ENCODE measurements at regions not wholly inside any gene's neighbourhood (a gene's known extent, or its start where the extent isn't known, plus 50 kb on each side); places are given as distances from the start of the nearest gene placed in this dataset.

- CTCF ChIA-PET: no interaction called here
- TF ChIP-seq, protein P1, sequence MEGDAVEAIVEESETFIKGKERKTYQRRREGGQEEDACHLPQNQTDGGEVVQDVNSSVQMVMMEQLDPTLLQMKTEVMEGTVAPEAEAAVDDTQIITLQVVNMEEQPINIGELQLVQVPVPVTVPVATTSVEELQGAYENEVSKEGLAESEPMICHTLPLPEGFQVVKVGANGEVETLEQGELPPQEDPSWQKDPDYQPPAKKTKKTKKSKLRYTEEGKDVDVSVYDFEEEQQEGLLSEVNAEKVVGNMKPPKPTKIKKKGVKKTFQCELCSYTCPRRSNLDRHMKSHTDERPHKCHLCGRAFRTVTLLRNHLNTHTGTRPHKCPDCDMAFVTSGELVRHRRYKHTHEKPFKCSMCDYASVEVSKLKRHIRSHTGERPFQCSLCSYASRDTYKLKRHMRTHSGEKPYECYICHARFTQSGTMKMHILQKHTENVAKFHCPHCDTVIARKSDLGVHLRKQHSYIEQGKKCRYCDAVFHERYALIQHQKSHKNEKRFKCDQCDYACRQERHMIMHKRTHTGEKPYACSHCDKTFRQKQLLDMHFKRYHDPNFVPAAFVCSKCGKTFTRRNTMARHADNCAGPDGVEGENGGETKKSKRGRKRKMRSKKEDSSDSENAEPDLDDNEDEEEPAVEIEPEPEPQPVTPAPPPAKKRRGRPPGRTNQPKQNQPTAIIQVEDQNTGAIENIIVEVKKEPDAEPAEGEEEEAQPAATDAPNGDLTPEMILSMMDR (IDR thresholded peaks at IDR 0.05; ENCODE audit: low read depth, low read length): no peak
- Histone ChIP-seq H3K4me3 (ENCODE audit: low read depth, low read length) (no peak overlapping the region), H3K27me3 (ENCODE audit: control insufficient read depth, insufficient read depth, low read length) (no peaks in the 10 kb centered on the region), H3K27ac (ENCODE audit: low read depth, low read length) (no peak overlapping the region), H3K9me3 (ENCODE audit: control insufficient read depth, insufficient read depth, low read length) (peaks cover 22% of the 10 kb centered on the region)
- DNase-seq (ENCODE audit: low read depth, low spot score): no peak
- POLR2A ChIA-PET: no interaction called here
These were observed 123.4 kb upstream of the ANO1 start for GRCh38 chr11:69954756-69955155.

DNA sequence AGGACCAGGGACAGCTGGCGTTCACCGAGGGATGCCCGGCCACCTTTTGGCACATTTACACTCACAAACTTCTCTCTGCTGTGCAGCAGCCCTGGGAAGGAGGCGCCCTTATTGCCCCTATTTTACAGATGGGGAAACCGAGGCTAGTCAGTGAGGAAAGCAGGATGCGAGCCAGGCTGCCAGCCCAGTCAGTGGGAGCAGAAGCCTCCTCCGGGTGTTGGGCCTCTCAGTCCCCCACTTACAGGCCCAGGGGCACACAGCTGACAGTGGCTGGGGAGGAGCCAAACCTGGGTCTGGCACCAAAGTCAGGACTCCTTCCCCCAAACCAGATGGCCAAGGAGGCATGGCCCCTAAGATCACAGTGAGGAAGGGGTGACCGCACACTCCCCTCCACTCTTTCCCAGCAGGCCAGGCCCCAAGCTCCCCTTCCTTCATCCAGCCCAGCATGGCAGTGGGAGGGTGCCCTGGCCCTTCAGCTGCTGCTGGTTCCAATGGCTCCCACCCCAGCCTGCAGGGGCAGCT, 121.4 kb upstream of the ANO1 start:
- no peak overlapping the region for H3K4me3 ChIP-seq (ENCODE audit: low read depth, low read length)
- POLR2A ChIA-PET: interaction anchor here (0.9 to 1.2 kb wide), 5 partner anchors 10 to 111 kb away, joined by 3 to 8 read pairs (median 4); no protein-coding TSS in a partner anchor
- TF ChIP-seq, protein P1 (IDR thresholded peaks at IDR 0.05; ENCODE audit: low read depth, low read length): no peak
- H3K27ac ChIP-seq (ENCODE audit: low read depth, low read length): peak overlapping the region; percentile 21
- no peaks in the 10 kb centered on the region for H3K27me3 ChIP-seq (ENCODE audit: control insufficient read depth, insufficient read depth, low read length)
- no peak for DNase-seq (ENCODE audit: low read depth, low spot score)
- H3K9me3 ChIP-seq (ENCODE audit: control insufficient read depth, insufficient read depth, low read length): peaks cover 14% of the 10 kb centered on the region
- CTCF ChIA-PET: interaction anchor here (1.1 kb wide), 1 partner anchor 38 kb away, joined by 3 read pairs; no protein-coding TSS in a partner anchor

- TF ChIP-seq, protein P1 (IDR thresholded peaks at IDR 0.05; ENCODE audit: low read depth, low read length): no peak
- peak overlapping the region; percentile 48 for H3K27ac ChIP-seq (ENCODE audit: low read depth, low read length)
- peaks cover 21% of the 10 kb centered on the region for H3K9me3 ChIP-seq (ENCODE audit: control insufficient read depth, insufficient read depth, low read length)
- ChIA-PET POLR2A (interaction anchor here (1.2 kb wide), 1 partner anchor 9 kb away, joined by 3 read pairs; no protein-coding TSS in a partner anchor), CTCF (interaction anchor here (1.5 kb wide), 1 partner anchor 39 kb away, joined by 4 read pairs; no protein-coding TSS in a partner anchor)
- no peaks in the 10 kb centered on the region for H3K27me3 ChIP-seq (ENCODE audit: control insufficient read depth, insufficient read depth, low read length)
- no peak for DNase-seq (ENCODE audit: low read depth, low spot score)
- H3K4me3 ChIP-seq (ENCODE audit: low read depth, low read length): no peak overlapping the region
These were observed 120.3 kb upstream of the ANO1 start for GRCh38 chr11:69957849-69958248.

GRCh38 chr11:69958308-69958707, 119.8 kb upstream of the ANO1 start:
- ChIA-PET CTCF (interaction anchor here (1.5 kb wide), 1 partner anchor 40 kb away, joined by 4 read pairs; no protein-coding TSS in a partner anchor), POLR2A (interaction anchor here (0.7 to 1.2 kb wide), 2 partner anchors 8 to 47 kb away, joined by 3 read pairs; no protein-coding TSS in a partner anchor)
- H3K27ac ChIP-seq (ENCODE audit: low read depth, low read length): peak overlapping the region; percentile 59
- DNase-seq (ENCODE audit: low read depth, low spot score): peak; percentile 55
- H3K27me3 ChIP-seq (ENCODE audit: control insufficient read depth, insufficient read depth, low read length): no peaks in the 10 kb centered on the region
- no peak overlapping the region for H3K4me3 ChIP-seq (ENCODE audit: low read depth, low read length)
- TF ChIP-seq, protein P1 (IDR thresholded peaks at IDR 0.05; ENCODE audit: low read depth, low read length): no peak
- peaks cover 21% of the 10 kb centered on the region for H3K9me3 ChIP-seq (ENCODE audit: control insufficient read depth, insufficient read depth, low read length)

- ChIA-PET CTCF (interaction anchor here (0.7 to 1.5 kb wide), 2 partner anchors 10 to 41 kb away, joined by 3 to 4 read pairs; no protein-coding TSS in a partner anchor), POLR2A (no interaction called here)
- H3K4me3 ChIP-seq (ENCODE audit: low read depth, low read length): no peak overlapping the region
- no peaks in the 10 kb centered on the region for H3K27me3 ChIP-seq (ENCODE audit: control insufficient read depth, insufficient read depth, low read length)
- H3K27ac ChIP-seq (ENCODE audit: low read depth, low read length): no peak overlapping the region
- DNase-seq (ENCODE audit: low read depth, low spot score): no peak
- TF ChIP-seq, protein P1 (IDR thresholded peaks at IDR 0.05; ENCODE audit: low read depth, low read length): no peak
- peaks cover 21% of the 10 kb centered on the region for H3K9me3 ChIP-seq (ENCODE audit: control insufficient read depth, insufficient read depth, low read length)
These were observed 118.7 kb upstream of the ANO1 start for GRCh38 chr11:69959461-69959860.

All from AG04450 (cell line).